ENCODE measurements at regions not wholly inside any gene's neighbourhood (a gene's known extent, or its start where the extent isn't known, plus 50 kb on each side); places are given as distances from the start of the nearest gene placed in this dataset.

- DNase-seq = no peak
Measured at GRCh38 chr16:79543219-79543618, 57.3 kb downstream of the MAF start.

GRCh38 chr16:79542237-79542774 lies 58.2 kb downstream of the MAF start:
- no peak for DNase-seq

GRCh38 chr16:79540825-79541595 lies 59.5 kb downstream of the MAF start:
- no peak for DNase-seq

- DNase-seq = no peak
Measured at GRCh38 chr16:79537584-79537983, 63.0 kb downstream of the MAF start.

- no peak for DNase-seq
Measured at GRCh38 chr16:79536958-79537357, 63.6 kb downstream of the MAF start.

- DNase-seq = no peak
Measured at GRCh38 chr16:79535130-79535529, 65.4 kb downstream of the MAF start.

- no peak for DNase-seq
Measured at GRCh38 chr16:79534143-79534542, 66.4 kb downstream of the MAF start.

- no peak for DNase-seq
Measured at GRCh38 chr16:79533292-79533691, 67.2 kb downstream of the MAF start.

- no peak for DNase-seq
Measured at GRCh38 chr16:79532785-79533184, 67.8 kb downstream of the MAF start.

GRCh38 chr16:79532273-79532672 lies 68.3 kb downstream of the MAF start:
- no peak for DNase-seq

- no peak for DNase-seq
Measured at GRCh38 chr16:79528338-79528737, 72.2 kb downstream of the MAF start.

GRCh38 chr16:79523971-79524370 lies 76.6 kb downstream of the MAF start:
- DNase-seq = no peak

GRCh38 chr16:79519448-79519847 lies 81.1 kb downstream of the MAF start:
- DNase-seq = peak; percentile 75

- no peak for DNase-seq
Measured at GRCh38 chr16:79517156-79517555, 83.4 kb downstream of the MAF start.

- no peak for DNase-seq
Measured at GRCh38 chr16:79510879-79511278, 89.7 kb downstream of the MAF start.

GRCh38 chr16:79509906-79510305 lies 90.6 kb downstream of the MAF start:
- DNase-seq = no peak

- peak; percentile 79 for DNase-seq
Measured at GRCh38 chr16:79509211-79509631, 91.3 kb downstream of the MAF start.

- no peak for DNase-seq
Measured at GRCh38 chr16:79508294-79508693, 92.2 kb downstream of the MAF start.

- no peak for DNase-seq
Measured at GRCh38 chr16:79505344-79505743, 95.2 kb downstream of the MAF start.

- DNase-seq = no peak
Measured at GRCh38 chr16:79503511-79503910, 97.0 kb downstream of the MAF start.

- DNase-seq = no peak
Measured at GRCh38 chr16:79501446-79501845, 99.1 kb downstream of the MAF start.

- no peak for DNase-seq
Measured at GRCh38 chr16:79500866-79501265, 99.7 kb downstream of the MAF start.

- DNase-seq = no peak
Measured at GRCh38 chr16:79500286-79500685, 100.3 kb downstream of the MAF start.

- DNase-seq = no peak
Measured at GRCh38 chr16:79498928-79499327, 101.6 kb downstream of the MAF start.

Measured in DMS153 (cell line).